ENCODE measurements at regions not wholly inside any gene's neighbourhood (a gene's known extent, or its start where the extent isn't known, plus 50 kb on each side); places are given as distances from the start of the nearest gene placed in this dataset.

- TF ChIP-seq, protein P1, sequence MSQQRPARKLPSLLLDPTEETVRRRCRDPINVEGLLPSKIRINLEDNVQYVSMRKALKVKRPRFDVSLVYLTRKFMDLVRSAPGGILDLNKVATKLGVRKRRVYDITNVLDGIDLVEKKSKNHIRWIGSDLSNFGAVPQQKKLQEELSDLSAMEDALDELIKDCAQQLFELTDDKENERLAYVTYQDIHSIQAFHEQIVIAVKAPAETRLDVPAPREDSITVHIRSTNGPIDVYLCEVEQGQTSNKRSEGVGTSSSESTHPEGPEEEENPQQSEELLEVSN (IDR thresholded peaks at IDR 0.05), result no peak
- no peak for TF ChIP-seq EGR1 (IDR thresholded peaks at IDR 0.05; ENCODE audit: borderline replicate concordance, low read depth, low read length)
Observed at GRCh38 chr12:83575326-83575725, 888.6 kb downstream of the TMTC2 start (continued).

All from H1 (cell line).